Ureter (tissue), 1 donor: ENCODE measurements at regions not wholly inside any gene's neighbourhood (a gene's known extent, or its start where the extent isn't known, plus 50 kb on each side); places are given as distances from the start of the nearest gene placed in this dataset.
A peak's percentile ranks its signal among the peaks of the same experiment; 100 is the strongest.
"Not testable (repeated sequence)": the region's sequence is repeated elsewhere in the genome, so short reads cannot be mapped to it uniquely, and the experiment has no call there.

Experiments
- DNase-seq: peaks from one replicate; pipeline ENCODE4 v3.0.0-alpha.2; 2020; ENCODE audit warnings: low spot score
- donor health status: DM: yes; HTN: yes; CAD: no.

GRCh38 chr5:1653698-1654651, 130.2 kb upstream of the LPCAT1 start:
- peak; percentile 36 for DNase-seq

GRCh38 chr5:1652873-1653697, 129.3 kb upstream of the LPCAT1 start:
- no peak for DNase-seq

DNA sequence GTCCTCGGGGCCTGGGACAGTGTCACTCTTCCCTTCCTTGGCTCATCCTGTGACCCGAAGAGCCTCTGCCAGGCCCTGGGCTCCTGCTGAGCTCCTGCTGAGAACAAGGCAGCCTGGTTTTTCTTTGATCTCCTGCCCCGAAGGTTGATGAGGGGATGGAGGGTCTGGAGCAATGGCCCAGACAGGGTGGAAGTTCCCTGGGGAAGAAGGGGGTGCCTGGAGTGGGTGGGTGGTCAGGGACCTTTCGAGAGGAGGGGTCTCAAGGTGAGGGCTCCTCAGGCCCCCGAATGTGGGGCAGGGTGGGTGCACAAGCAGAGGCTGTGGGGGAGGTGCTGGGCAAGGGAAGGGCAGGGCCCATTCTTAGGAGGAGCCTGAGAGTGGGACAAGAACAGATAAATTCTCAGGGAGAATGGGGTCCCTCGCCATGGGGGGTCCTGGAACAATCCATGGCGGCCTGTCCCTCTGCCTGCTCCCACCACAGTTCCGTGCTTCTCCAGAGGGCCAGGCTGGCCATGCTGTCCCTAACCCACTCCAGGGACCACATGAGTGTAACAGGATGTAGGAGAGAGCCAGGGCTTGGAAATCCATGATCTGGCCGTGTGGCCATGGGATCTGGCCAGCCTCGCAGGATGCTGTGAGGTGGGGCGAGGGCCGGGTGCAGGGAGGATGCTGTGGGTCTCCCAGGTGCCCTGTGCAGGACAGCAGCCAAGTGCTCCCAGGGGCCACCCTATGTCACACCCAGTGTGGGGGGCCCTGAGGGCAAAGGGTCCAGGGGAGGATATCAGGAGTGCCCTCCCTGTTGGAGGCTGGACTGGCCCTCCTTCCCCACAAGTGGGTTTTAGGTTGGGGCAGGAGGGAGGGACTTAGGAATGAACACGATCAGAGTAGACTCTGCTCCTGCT, 128.5 kb upstream of the LPCAT1 start:
- DNase-seq: no peak

DNA sequence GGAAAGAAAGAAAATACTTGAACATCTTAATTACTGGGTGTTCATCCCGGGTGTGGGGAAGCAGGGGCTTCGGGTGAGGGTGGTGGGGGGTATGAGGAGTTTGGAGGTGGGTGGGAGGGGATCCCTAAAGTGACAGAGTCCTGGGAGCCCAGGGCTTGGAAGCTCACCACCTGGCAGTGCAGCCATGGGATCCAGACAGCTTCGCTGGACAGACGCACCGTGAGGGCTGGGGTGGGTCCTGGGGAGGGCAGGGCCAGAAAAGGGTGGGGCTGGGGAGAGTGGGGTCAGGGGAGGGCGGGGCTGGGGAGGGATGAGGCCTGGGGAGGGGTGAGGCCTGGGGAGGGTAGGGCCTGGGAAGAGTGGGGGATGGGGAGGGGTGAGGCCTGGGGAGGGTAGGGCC, 127.5 kb upstream of the LPCAT1 start:
- no peak for DNase-seq

GRCh38 chr5:1649554-1649953, 125.8 kb upstream of the LPCAT1 start:
- no peak for DNase-seq

GRCh38 chr5:1648806-1649205, 125.0 kb upstream of the LPCAT1 start:
- DNase-seq: no peak

DNA sequence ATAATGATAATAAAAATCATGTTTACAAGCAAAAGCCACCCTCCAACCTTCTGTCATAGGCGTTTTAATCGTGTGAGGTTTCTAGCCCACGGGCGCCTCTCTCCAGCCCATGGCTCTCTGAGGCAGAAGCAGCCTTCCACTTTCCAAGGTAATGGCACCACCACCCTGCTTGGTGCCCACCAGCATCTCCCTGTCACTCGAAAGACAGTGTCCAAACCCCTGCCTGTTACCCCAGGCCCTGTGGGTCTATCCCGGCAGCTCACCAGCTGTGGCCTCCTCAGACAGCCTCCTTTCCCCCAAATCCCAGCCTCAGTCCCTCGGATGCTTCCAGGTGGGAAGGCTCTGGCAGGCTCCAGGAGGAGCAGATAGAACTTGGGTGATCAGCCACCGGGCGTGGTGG, 123.8 kb upstream of the LPCAT1 start:
- DNase-seq: no peak

GRCh38 chr5:1644810-1645571, 121.2 kb upstream of the LPCAT1 start:
- DNase-seq: peak; percentile 83

- not testable (repeated sequence) for DNase-seq
These were observed 120.6 kb upstream of the LPCAT1 start for GRCh38 chr5:1644393-1644809.

DNA sequence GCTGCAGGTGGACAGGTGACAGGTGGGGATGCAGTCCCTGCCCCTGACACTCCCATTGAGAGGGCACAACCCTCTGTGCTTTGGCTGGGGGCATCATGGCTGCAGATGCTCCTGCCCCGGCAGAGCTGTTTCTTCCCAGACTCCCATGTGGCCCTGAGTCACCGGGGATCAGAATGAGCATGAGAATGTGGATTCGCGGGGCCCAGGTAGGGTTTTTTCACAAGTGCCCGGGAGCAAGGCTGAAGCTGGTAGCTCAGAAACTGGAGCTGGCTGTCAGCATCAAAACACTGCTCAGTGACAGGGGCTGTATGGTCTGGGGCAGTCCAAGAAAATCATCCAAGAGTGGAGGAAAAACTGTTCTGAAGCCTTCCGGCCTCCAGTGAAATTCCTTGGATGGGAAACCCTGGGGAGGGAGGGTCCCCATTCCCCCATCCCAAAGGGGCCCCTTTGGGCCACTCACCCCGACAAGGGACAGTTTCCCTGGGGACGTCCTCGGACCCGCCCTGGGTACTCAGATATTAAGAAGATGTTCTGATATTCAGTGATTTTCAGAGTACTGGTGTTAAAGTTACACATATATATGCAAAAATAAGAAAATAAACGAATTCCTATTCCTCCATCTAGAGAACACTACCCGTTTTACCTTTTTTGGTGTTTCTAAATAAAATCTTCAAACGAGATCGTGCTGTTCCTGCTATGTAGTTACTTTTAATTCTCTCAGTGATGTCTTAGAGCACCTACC, 120.1 kb upstream of the LPCAT1 start:
- no peak for DNase-seq

- no peak for DNase-seq
These were observed 118.9 kb upstream of the LPCAT1 start for GRCh38 chr5:1642621-1643061.

- no peak for DNase-seq
These were observed 118.5 kb upstream of the LPCAT1 start for GRCh38 chr5:1642221-1642620.

DNA sequence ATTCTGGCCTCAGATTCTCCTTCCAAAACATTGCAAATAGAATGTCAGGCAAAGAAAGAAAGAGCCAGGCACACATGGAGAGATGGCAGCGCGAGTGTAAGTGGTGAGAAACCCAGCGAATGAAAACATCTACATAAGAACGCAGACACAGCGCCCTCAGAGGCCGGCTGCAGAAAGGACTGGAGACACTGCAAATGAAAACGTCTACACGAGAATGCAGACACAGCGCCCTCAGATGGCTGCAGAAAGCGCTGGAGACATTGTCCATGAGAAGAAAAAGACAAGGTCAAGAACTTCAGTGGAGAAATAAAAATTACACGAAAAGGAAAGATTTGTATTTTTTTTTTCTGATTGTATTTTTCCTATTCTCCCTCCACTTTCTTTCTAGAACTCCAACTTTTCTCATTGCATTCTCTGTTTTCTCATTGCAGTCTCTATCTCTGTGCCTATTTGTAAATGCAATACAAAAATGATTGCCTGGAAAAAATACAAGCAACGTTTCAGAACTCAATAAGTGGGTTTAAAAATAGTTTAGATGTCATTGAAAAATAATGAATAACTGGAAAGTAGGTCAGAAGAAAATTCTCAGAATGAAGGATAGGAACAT, 117.9 kb upstream of the LPCAT1 start:
- peak; percentile 85 for DNase-seq

DNA sequence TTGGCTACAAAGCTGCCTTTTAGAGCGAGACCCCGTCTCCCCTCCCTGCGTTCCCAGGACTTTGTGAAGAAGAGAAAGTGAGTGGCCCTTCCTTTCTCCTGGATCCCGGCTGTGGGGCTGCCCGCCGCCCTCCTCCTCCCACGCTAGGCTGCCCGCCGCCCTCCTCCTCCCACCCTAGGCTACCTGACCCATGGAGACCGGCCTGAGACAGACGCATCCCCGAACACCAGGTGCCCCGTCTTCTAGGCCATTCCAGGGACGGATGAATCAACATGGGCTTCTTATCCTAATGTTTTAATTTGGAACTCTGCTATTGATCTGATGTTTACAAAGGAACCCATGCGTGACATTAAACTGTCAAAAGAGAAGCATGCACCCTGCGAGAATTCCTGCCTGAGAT, 117.3 kb upstream of the LPCAT1 start:
- DNase-seq: no peak

GRCh38 chr5:1640421-1640881, 116.7 kb upstream of the LPCAT1 start:
- DNase-seq: no peak

DNA sequence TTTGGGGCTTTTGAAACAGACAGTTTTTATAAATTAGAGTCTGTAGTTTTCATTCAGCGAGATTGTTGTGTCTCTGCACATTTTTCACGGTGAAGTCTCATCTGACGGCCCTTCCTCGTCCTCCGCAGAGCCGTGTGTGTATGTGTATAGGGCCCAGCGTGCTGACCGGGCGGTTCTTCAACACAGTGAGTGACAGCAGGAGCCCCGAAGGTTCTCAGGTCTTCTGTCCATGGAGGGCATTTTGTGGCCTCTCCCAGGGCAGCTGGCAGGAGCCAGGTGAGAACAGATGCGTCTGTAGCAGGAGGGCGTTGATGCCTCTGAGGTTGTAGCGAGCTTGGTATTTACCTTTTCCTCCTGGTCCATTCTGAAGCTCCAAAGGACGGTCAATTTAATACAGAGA, 116.0 kb upstream of the LPCAT1 start:
- DNase-seq: no peak

GRCh38 chr5:1638658-1639400, 115.1 kb upstream of the LPCAT1 start:
- no peak for DNase-seq

- no peak for DNase-seq
These were observed 114.1 kb upstream of the LPCAT1 start for GRCh38 chr5:1637639-1638481.
